ENCODE measurements at regions not wholly inside any gene's neighbourhood (a gene's known extent, or its start where the extent isn't known, plus 50 kb on each side); places are given as distances from the start of the nearest gene placed in this dataset.

DNA sequence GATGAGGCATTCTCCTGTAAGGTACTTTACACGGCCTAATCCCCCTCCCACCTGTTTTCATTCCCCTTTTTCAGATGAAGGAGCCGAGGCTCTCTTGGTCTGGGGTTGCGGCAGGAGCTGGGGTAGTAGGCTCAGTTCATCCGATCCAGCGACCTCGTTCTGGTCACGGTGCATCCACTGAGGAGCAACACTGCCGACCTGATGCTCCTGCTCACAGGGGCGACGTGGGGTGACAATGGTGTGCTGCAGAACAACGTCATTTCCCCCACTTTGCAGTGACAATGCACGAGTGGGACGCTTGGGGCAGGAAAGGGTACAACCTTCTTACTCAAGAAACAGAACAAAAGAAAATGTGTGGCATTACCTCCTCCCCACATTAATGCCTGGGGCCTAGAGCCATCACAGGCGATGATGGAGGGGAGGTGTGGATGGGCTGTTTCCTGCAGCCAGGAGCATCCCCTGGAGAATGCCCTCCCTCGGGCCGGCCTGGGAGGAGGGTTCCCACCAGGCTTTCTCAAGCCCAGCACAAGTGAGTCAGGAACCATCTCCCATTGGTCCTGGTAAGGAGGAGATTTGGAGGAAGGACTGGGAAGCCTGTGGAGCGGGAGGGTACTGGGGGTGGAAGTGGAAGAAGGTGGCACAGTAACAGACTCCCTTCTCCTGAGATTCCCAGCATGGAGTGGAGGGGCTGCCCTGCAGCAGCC, 125.6 kb downstream of the SPATA19 start:
- H4K20me1 ChIP-seq (ENCODE audit: low read depth): no peaks in the 10 kb centered on the region
- Mint-ChIP-seq H3K36me3 (no peaks in the 10 kb centered on the region), H3K4me1 (peaks cover 11% of the 10 kb centered on the region), H3K27me3 (ENCODE audit: insufficient read depth, low read depth) (peaks cover 5% of the 10 kb centered on the region), H3K27ac (no peak overlapping the region), H3K4me3 (no peak overlapping the region), H3K9me3 (no peaks in the 10 kb centered on the region)
- H3K27ac ChIP-seq: no peak overlapping the region
- peaks cover 11% of the 10 kb centered on the region for H3F3A ChIP-seq (ENCODE audit: low read depth)
- H3K4me1 ChIP-seq: peaks cover 12% of the 10 kb centered on the region
- no peak overlapping the region for H2AFZ ChIP-seq (replicated peaks)
- no peak overlapping the region for H3K9ac ChIP-seq
- TF ChIP-seq, protein P1, sequence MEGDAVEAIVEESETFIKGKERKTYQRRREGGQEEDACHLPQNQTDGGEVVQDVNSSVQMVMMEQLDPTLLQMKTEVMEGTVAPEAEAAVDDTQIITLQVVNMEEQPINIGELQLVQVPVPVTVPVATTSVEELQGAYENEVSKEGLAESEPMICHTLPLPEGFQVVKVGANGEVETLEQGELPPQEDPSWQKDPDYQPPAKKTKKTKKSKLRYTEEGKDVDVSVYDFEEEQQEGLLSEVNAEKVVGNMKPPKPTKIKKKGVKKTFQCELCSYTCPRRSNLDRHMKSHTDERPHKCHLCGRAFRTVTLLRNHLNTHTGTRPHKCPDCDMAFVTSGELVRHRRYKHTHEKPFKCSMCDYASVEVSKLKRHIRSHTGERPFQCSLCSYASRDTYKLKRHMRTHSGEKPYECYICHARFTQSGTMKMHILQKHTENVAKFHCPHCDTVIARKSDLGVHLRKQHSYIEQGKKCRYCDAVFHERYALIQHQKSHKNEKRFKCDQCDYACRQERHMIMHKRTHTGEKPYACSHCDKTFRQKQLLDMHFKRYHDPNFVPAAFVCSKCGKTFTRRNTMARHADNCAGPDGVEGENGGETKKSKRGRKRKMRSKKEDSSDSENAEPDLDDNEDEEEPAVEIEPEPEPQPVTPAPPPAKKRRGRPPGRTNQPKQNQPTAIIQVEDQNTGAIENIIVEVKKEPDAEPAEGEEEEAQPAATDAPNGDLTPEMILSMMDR (IDR thresholded peaks at IDR 0.05): no peak
- TF ChIP-seq EZH2phosphoT487 (IDR thresholded peaks at IDR 0.05) (no peak), EZH2 (IDR thresholded peaks at IDR 0.05) (no peak)
- no peak for DNase-seq (ENCODE audit: low spot score)
- H3K79me2 ChIP-seq (ENCODE audit: low read depth): no peaks in the 10 kb centered on the region
- no peaks in the 10 kb centered on the region for H3K9me3 ChIP-seq (ENCODE audit: low read depth)
- H3K4me2 ChIP-seq: no peak overlapping the region
- no peak overlapping the region for H3K4me3 ChIP-seq
- H3K27me3 ChIP-seq: no peaks in the 10 kb centered on the region
- no peaks in the 10 kb centered on the region for H3K36me3 ChIP-seq

DNA sequence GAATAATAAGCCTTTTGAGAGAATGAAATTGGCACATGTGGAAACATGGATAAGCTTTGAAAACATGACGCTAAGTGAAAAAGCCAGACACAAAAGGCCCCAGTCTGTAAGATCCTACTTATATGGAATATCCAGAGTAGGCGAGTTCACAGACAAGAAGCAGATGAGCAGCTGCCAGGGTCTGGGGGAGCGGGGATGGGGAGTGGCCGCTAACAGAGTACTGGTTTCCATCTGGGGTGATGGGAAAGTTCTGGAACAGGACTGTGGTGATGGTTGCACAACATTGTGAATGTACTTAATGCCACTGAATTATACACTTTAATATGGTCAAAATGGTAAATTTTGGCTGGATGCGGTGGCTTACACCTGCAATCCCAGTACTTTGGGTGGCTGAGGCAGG, 126.5 kb downstream of the SPATA19 start:
- Histone ChIP-seq H3K9ac (no peak overlapping the region), H3K4me2 (no peak overlapping the region), H3K27ac (no peak overlapping the region), H3F3A (ENCODE audit: low read depth) (peaks cover 20% of the 10 kb centered on the region), H3K27me3 (no peaks in the 10 kb centered on the region), H3K4me3 (no peak overlapping the region), H3K4me1 (peaks cover 21% of the 10 kb centered on the region), H3K36me3 (no peaks in the 10 kb centered on the region), H3K9me3 (ENCODE audit: low read depth) (no peaks in the 10 kb centered on the region), H2AFZ (replicated peaks) (no peak overlapping the region), H3K79me2 (ENCODE audit: low read depth) (no peaks in the 10 kb centered on the region), H4K20me1 (ENCODE audit: low read depth) (no peaks in the 10 kb centered on the region)
- no peak overlapping the region for H3K4me3 Mint-ChIP-seq
- H3K27me3 Mint-ChIP-seq (ENCODE audit: insufficient read depth, low read depth): peaks cover 3% of the 10 kb centered on the region
- no peak overlapping the region for H3K27ac Mint-ChIP-seq
- H3K4me1 Mint-ChIP-seq: peaks cover 17% of the 10 kb centered on the region
- TF ChIP-seq, protein P1 (IDR thresholded peaks at IDR 0.05): no peak
- TF ChIP-seq EZH2 (IDR thresholded peaks at IDR 0.05): no peak
- TF ChIP-seq EZH2phosphoT487 (IDR thresholded peaks at IDR 0.05): no peak
- no peak for DNase-seq (ENCODE audit: low spot score)
- H3K36me3 Mint-ChIP-seq: no peaks in the 10 kb centered on the region
- H3K9me3 Mint-ChIP-seq: no peaks in the 10 kb centered on the region

DNA sequence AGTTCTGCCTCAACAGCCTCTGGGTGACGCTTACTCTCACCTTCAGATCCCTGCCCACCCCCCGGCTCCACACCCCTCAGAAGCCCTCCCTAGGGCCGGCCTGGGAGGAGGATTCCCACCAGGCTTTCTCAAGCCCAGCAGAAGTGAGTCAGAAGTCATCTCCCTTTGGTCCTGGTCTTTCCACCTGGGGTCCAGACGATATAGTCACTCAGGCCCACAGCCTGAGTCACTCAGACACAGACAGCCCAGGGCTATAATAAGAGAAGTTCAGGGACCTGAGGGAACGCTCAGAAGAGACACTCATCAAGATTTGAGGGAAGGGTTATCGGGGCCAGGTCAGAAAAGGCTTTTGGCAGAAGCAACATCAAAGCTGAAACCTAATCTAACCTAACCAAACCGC, 127.1 kb downstream of the SPATA19 start:
- Histone ChIP-seq H3K9ac (no peak overlapping the region), H3K9me3 (ENCODE audit: low read depth) (no peaks in the 10 kb centered on the region), H3K27ac (no peak overlapping the region), H3K4me2 (no peak overlapping the region), H3K79me2 (ENCODE audit: low read depth) (no peaks in the 10 kb centered on the region), H3F3A (ENCODE audit: low read depth) (peaks cover 22% of the 10 kb centered on the region), H3K4me3 (no peak overlapping the region), H4K20me1 (ENCODE audit: low read depth) (no peaks in the 10 kb centered on the region), H3K36me3 (no peaks in the 10 kb centered on the region), H3K27me3 (no peaks in the 10 kb centered on the region), H2AFZ (replicated peaks) (no peak overlapping the region), H3K4me1 (peaks cover 22% of the 10 kb centered on the region)
- Mint-ChIP-seq H3K36me3 (no peaks in the 10 kb centered on the region), H3K9me3 (no peaks in the 10 kb centered on the region), H3K4me1 (peaks cover 17% of the 10 kb centered on the region), H3K27me3 (ENCODE audit: insufficient read depth, low read depth) (peaks cover 3% of the 10 kb centered on the region), H3K27ac (no peak overlapping the region), H3K4me3 (no peak overlapping the region)
- no peak for DNase-seq (ENCODE audit: low spot score)
- no peak for TF ChIP-seq EZH2 (IDR thresholded peaks at IDR 0.05)
- TF ChIP-seq EZH2phosphoT487 (IDR thresholded peaks at IDR 0.05): no peak
- TF ChIP-seq, protein P1 (IDR thresholded peaks at IDR 0.05): no peak

All from neural progenitor cell (in vitro differentiated cells).